Dermis microvascular lymphatic vessel endothelial cell (primary cell): ENCODE measurements at regions not wholly inside any gene's neighbourhood (a gene's known extent, or its start where the extent isn't known, plus 50 kb on each side); places are given as distances from the start of the nearest gene placed in this dataset.

ENCODE experiments used
- DNase-seq, 2 donors: peaks; one replicate each; pipeline versions ENCODE4 v3.0.0 to v3.0.0-alpha.2; 2010; ENCODE audit warnings: low read depth in 2 of 2

DNA sequence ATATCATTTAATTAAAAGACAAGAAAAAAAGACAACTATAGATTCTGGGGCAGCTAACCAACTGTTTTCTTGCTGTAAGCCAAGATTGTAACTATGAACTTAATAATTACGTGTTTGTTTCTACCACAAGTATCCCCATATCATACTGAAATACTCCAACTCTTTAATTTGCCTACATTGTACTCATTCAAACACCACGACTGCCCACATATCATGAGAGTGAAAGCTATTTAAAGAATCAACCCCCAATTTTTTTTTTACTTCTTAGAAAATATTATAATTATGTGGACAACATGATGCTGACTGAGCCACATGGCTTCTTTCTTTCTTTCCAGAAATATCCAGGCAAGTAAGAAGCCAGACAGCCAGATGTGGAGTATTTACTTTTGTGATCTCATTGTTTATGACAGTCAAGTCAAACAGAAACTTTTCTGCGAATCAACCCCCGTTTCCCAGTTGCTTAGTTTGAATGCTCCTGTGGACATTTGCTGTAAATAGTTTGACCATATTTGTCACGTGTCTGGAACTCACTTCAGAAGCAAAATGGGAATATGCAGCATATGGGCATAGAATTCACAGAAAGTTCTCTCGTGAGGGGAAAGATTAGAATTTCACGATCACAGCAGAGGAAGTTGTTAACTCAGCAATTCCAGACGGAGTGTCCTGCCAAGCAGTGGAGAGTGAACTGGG is 126.8 kb upstream of the PSMD7 start:
- no peak for DNase-seq

DNA sequence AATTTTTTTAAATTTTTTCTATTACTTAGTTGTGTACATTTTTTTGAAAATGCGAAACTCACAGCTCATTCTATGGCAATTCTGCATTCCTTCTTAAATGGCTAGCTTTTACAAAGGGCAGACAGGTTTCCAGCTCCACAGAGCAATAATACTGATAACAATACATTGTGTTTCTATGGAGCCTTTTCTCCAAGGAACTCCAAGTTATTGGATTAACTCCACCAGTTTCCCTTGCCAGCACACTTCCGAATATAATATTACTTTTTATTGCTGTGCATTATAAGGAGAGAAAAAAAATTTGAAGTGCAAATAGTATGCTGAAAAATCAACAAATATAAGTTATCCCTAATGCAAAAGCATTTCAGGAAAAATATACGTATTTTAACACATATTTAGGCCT is 127.5 kb upstream of the PSMD7 start:
- DNase-seq, result no peak

DNA sequence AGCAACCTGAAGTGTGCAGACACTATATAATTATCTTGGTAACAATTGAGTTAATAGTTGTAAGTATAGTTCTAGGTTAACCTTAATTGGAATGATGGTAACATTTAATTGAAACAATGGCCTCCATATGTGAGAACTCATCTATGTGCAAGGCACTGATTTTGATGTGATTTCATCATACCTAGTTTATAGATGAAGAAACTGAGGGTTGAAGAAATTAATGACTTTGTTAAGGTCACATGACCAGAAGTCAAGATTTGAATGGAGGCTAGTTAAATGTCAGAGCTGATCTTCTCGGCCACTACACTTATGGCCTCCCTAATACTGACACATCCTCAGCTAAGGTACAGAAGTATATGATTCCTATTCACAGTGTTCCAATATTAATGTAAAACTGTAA is 128.2 kb upstream of the PSMD7 start:
- DNase-seq, result no peak

DNA sequence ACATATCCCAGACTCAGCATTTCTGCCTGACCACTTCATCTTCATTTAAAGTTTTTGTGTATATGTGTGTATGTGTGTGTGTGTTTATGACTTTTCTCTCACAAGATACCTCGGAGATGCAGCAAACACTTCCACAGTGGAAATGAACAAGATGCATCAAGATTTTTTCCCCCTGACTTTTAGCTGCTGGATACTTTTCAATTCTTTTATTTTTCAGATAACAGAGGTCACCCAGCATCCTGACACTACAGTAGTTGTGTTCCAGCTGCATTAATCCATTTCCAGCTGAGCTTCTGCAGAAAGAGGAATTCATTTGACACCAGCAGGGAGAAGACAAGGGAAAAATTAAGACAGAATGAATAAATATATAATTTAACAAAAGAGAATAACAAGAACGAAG is 130.2 kb upstream of the PSMD7 start:
- no peak for DNase-seq

DNA sequence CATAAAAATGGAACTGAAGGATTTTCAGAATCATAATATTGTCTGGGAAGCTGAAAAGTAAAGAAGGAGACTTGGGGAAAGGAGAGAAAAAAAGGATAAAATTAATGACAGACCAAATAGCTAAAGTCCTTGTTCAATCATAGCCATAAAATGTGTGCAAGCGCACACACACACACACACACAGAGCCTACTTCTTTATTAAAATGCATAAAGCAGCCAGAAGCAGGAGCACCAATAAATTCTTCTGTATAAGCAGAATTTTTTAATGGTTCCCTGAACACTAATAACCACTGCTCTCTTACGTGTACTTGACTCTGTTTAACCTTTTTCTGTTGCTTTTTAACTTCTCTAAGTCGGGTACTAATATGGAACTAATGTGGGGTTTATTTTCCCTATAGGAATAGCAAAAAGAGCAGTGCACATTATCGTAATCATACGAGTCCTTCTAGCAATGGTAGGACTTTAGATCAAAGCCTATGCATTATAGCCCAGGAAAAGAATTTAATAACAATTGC is 131.0 kb upstream of the PSMD7 start:
- DNase-seq, result no peak

DNA sequence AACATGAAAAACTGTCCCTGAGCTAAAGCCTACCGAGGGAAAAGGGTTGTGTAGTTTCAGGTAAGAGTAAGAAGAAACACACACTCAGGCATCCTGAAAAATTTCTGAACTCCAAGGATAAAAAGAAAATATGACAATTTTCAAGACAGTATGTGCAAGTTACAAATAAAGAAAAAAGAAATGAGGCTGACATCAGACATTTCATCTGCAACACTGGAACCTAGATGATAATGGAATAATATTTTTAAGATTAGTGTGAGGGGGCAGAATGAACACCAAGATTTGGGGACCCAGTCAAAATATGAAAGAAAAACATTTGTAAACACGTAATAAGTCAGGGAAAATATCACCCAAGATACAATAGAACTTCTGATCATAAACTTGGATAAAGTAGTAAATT is 135.9 kb upstream of the PSMD7 start:
- no peak for DNase-seq

DNA sequence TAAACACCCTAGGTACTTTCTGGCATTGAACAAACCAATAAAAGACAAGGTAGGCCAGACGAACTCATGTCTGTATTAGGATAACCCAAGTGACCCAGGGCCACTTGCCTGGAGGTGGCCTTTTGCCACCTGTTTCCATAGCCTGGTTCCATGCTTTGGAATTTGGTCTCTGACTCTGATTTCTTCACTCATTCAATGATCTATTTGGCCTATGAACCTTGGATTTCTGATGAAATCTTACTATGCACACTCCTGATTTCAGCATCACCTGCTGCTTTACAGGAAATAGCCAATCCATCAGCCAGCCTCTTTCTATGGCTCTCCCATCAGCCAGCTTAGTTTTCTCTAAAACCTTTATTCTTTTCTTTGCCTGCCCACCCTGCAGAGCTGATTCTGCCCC is 142.8 kb upstream of the PSMD7 start:
- DNase-seq, result no peak

DNA sequence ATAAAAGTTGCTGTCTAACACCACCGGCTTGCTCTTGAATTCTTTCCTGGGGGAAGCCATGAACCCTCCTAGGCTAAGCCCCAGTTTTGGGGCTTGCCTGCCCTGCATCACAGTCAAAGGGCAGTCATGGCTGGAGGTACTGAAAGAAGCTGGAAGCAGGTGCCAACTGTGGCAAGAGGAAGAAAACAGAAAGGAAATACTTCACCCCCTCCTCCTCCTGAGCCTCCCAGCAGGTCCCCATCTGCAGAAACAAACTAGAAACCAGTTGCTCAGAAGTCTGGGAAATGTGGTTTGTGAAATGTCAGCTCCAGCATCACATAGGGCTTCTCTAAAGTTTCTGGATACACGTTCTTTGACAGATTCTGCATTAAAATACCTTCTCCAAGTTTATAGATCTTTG is 150.0 kb upstream of the PSMD7 start:
- no peak for DNase-seq

DNA sequence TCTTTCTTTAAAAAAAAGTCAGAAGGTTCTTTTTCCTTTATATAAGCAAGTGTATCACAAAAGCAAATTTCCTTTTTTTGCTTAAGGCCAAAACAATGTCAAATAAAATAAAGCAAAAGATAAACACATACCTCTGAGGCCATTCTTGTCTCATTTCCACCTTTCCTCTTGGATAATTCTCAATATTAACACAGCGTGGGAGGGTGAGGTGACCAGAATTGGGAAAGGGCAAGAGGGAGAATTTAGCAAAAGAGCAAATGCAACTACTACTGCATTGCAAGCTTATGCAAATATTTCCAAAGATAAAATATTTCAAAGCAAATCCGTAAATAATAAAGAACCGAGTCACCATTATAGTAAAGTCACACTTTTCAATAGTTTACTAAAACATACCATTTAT is 153.4 kb upstream of the PSMD7 start:
- DNase-seq, result no peak

DNA sequence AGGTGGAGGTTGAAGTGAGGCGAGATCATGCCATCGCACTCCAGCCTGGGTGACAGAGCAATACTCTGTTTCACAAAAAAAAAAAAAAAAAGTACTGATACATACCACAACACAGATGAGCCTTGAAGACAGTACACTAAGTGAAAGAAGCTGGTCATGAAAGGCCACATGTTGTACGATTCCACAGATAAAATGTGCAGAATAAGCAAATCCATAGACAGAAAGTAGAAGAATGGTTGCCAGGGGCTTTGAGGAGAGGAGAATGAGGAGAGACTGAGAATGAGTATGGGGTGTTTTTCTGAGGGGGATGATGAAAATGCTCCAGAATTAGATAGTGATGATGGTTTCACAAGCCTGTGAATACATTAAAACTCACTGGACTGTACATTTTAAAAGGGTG is 155.6 kb upstream of the PSMD7 start:
- DNase-seq, result no peak

DNA sequence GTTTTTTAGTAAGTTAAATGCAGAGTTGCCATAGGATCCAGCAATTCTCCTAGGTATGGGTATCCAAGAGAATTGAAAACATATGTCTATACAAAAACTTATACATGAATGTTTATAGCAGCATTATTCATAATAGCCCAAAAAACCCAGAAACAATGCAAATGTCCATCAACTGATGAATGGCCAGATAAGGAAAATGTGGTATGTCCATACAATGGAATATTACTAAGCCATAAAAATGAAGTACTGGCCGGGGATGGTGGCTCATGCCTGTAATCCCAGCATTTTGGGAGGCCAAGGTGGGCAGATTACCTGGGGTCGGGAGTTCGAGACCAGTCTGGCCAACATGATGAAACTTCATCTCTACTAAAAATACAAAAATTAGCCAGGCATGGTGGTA is 156.1 kb upstream of the PSMD7 start:
- no peak for DNase-seq

DNA sequence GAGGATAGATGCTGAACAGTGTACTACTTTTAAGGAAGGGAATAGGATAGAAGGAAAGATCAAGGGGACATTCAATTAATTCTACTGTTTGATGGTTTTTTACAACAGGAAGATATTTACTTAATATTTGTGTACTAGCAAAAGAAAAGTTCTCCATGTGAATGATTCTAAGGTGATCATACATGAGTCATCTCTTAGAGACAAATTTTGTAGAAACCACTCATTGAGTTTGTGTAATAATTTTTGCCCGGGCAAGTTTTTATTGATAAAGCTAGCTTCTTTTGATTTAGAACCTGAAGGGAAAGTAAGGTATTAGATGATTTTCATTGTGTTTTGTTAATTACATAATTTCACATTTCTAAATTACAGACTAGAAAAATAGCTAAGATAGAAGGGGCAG is 172.8 kb upstream of the PSMD7 start:
- DNase-seq, result no peak

DNA sequence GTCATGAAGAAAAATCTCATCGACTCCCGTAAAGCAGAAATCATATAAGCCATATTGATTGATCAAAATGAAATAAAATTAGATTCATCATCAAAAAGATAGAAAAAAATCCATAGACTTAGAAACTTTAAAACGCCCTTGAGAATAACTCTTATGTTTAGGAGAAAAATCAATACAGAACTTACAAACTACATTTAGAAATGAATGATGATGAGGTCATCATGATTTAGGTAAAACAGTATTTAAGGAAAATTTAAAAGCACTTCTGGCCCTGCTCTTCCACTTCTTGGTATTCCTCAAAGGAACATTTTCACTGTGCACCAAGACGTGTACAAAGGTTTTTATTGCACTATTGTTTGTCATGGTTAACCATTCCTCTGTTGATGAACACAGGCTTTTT is 173.4 kb upstream of the PSMD7 start:
- DNase-seq, result no peak

DNA sequence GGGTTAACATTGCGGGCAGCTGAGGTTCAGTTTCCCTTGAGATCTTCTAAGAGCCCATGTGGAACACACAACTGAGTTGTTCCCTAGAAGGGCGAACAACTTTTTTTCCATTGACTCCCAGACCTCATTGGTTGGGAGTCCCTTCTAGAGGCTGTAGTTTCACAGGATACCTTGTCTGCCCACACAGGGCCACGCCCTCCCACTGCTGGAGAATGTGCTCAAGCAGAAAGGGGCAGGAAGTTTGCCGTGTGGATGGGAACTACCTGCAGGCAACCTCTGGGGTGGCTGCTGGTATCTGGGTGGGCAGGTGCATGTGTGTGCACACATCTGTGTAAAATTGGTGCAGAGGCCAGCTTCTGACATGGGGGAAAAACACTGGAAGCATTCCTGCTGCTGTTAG is 178.8 kb upstream of the PSMD7 start:
- no peak for DNase-seq

DNA sequence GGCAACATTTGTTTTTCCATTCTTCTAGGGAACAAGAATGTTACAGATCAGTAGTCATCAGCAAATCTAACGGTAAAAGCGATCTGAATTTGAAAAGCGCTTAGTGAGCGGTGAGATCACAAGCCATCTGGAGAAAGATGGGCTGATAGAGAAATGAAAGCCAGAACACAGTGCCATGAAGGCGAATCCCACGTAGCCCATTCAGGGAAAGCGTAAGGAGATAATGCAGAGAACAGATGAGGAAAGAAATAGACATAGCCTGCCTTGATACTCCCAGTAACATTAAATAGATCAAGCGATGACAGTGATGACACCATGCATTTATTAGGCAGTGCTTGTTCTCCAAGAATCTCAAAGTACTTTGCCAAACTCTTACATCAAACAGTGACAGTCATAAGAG is 183.1 kb upstream of the PSMD7 start:
- no peak for DNase-seq

DNA sequence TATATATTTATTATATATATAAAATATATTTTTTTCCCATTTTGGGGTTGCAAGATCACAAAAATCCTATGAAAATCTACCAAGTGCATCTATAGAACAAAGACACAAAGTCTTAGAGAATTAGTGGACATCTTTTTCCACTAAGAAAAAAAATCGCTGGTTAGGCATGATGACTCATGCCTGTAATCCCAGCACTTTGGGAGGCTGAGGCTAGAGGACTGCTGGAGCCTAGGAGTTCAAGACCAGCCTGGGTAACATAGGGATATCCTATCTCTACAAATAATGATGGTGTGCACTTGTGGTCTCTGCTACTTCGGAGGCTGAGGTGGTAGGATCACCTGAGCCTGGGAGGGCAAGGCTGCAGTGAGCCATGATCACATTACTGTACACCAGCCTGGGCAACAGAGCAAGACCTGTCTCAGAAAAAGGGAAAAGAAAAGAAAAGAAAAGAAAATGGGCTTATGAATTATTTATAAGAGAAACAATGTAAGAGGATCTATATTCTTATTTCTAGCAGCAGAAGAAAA is 185.1 kb upstream of the PSMD7 start:
- DNase-seq, result no peak

DNA sequence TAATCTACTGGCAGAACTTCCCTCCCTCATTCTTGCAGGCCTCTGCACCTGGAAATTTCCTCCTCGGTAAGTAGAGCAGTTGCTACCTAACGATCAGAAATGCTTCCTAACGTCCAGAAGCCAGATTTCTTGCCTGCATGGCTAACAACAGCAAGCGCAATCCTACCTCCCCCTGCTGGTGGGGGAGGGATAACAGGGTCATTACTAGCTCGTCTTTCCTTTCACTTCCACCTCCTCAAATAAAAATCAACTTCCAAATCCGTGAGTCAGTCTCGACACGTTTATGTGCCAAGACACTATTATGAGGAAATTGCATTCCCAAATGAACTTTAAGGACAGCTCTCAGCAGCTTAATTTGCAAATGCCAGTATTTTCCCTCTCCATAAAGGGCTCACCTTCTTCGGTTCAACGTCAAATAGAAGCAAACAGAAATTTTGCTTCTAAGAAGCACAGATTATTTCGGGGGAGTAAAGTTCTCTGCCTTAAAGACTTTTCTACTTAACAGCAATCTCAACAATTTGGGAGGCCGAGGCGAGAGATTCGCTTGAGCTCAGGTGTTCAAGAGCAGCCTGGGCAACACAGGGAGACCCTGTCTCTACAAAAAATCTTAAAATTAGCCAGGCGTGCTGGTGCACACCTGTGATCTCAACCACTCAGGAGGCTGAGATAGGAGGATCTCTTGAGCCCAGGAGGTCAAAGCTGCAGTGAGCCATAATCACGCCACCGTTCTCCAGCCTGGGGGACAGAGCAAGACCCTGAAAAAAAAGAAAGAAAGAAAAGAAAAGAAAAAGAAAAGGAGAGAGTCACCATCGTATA is 188.6 kb upstream of the PSMD7 start:
- DNase-seq, result peak; percentile 29 to 36

DNA sequence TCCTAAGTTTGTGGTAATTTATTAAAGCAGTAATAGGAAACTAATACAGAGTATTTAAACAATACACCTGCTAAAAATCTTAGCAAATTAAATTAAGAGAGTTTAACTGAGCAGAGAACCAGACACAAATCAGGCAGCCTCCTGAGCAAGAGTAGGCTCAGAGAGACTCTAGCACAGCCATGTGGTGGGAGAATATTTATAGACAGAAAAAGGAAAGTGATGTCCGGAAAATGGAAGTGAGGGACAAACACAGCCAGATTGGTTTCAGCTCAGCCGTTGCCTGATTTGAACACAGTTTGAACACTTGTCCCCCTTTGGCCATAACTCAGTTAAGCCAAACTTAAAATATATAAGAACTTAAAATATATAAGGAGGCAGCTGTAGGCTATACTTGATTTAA is 192.6 kb upstream of the PSMD7 start:
- peak in 1 of 2 donors; percentile 11 for DNase-seq

DNA sequence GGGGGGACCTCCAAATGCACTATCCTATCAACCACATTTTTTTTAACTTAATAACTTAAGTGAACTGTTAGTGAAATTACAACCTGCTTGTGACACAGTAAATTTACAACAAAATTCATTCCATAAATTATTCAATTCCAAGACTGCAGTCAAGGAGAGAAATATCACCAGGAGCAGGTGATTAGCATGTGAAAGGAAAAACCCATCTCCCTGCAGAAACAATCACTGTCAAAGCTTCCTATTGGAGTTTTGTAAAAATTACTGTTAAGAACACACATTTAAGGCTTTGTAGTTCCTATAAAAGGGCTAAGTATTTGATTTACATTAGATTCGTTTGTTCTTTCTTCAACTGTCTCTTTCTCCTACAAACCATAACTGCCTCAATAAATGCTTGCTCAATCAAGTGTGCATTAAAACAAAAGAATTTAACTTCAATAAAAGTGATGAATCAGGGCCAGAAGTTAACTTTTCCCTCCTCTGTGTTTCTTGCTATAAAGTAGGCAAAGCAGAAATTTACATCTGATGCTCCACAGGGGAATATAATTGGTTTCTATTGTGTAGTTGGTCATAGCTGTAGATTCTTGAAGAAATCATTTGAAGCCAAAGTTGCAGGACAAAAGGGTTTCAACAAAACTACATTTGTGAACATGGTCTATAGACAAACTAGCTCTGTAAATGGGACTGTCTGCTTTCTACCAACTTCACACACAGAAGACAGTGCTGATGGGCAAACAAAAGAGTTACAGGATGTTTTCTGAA is 195.1 kb upstream of the PSMD7 start:
- no peak for DNase-seq

DNA sequence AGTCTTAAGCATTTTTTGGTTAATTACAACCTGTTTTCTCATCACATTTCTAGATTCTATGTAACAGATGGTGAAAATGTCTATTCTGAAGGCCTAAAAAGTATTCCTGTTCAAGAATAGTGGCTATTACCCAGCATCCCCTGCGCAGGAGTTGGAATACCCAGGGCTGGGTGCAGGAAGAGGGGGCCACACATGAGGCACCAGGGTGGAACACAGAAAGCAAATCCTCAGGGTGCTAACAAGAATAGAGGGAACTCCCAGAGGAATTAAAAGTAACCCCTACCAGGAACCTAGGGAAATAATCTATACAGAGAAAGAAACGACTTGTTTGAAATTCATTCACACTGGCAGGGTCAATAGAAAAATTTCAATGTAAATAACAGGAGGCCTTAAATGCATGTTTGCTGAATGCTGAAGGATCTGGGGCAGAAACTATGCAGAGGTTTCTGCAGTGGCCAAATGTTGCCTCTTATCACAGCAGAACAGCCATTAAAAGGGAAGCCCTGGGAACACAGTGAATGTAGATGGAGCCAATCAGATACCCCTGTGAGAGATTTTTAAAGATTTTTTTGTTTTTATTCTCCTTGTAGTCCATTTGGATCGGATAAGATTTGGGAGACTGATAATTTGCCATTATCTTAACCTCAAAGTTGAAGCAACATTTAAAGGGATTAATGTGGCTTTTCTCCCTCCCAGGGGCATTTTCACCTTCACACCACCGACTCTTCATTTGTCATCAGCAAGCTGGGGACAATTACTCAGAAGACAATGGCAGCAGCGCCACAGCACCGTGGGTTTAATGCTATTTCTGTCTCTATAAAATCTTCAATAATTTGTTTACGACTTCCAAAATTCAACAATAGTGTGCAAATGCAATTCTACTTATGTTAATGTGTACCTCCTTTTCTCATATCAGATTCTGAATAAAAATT is 196.0 kb upstream of the PSMD7 start:
- DNase-seq, result no peak

DNA sequence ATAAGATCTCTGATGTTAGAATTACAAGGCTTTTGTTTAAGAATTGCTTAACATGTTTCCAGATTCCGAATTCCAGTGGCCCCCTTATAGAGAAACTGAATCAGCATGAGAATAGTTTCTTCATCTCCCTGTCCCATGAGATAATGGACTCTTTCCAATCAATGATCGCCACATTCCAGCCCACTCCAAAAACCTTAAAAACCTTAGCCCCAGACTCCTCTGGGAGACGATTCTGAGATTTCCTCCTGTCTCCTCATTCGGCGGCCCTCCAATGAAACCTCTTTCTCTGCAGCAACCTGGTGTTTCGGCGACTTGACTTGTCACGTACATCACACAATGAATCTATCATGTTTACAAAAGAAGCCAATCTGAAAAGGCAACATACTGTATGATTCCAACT is 197.1 kb upstream of the PSMD7 start:
- no peak for DNase-seq
